PFSK-1 (cell line): ENCODE measurements at regions not wholly inside any gene's neighbourhood (a gene's known extent, or its start where the extent isn't known, plus 50 kb on each side); places are given as distances from the start of the nearest gene placed in this dataset.

Source experiments
- POLR2AphosphoS5 ChIP-seq: IDR thresholded peaks from 2 replicates; pipeline ENCODE4 v1.6.1; 2012; ENCODE audit warnings: low read depth, mild to moderate bottlenecking, control low read depth, low read length, moderate library complexity
- TAF1 ChIP-seq: IDR thresholded peaks from 2 replicates; pipeline ENCODE4 v1.6.1; 2012; ENCODE audit warnings: low read length, control low read depth, borderline replicate concordance; ENCODE audit not compliant: insufficient read depth
- TF ChIP-seq, protein P1 (sequence below), 2 experiments: IDR thresholded peaks; 2 replicates each; pipeline versions ENCODE4 v1.6.1 to v1.8.0; 2011 to 2012; ENCODE audit warnings: low read depth in 2 of 2, low read length in 2 of 2, control low read depth in 1 of 2, inconsistent platforms in 1 of 2, mild to moderate bottlenecking in 1 of 2, moderate library complexity in 1 of 2; ENCODE audit not compliant: insufficient read depth in 1 of 2

DNA sequence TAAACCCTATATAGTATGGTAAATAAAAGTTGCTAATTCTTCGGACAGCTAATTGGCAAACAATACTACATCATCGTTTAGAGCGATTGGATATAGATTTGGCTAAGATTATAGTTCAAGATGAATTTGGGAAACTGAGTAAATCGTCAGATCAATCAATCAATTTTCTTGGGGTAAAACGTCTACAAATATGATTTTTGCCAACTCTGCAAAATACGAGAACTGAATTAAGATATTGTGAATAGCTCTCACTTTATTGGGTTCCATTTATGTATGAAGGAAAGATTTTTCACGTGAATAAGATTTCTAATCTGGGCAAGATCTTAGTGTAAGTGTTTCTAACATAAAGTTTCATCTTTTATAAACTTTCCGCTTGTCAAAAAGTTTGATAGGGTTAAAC, 132.9 kb upstream of the AGR3 start:
- no peak for TF ChIP-seq POLR2AphosphoS5
- no peak for TF ChIP-seq TAF1
- TF ChIP-seq, protein P1, sequence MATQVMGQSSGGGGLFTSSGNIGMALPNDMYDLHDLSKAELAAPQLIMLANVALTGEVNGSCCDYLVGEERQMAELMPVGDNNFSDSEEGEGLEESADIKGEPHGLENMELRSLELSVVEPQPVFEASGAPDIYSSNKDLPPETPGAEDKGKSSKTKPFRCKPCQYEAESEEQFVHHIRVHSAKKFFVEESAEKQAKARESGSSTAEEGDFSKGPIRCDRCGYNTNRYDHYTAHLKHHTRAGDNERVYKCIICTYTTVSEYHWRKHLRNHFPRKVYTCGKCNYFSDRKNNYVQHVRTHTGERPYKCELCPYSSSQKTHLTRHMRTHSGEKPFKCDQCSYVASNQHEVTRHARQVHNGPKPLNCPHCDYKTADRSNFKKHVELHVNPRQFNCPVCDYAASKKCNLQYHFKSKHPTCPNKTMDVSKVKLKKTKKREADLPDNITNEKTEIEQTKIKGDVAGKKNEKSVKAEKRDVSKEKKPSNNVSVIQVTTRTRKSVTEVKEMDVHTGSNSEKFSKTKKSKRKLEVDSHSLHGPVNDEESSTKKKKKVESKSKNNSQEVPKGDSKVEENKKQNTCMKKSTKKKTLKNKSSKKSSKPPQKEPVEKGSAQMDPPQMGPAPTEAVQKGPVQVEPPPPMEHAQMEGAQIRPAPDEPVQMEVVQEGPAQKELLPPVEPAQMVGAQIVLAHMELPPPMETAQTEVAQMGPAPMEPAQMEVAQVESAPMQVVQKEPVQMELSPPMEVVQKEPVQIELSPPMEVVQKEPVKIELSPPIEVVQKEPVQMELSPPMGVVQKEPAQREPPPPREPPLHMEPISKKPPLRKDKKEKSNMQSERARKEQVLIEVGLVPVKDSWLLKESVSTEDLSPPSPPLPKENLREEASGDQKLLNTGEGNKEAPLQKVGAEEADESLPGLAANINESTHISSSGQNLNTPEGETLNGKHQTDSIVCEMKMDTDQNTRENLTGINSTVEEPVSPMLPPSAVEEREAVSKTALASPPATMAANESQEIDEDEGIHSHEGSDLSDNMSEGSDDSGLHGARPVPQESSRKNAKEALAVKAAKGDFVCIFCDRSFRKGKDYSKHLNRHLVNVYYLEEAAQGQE (IDR thresholded peaks at IDR 0.05; ENCODE audit: insufficient read depth in 1 of 2, low read depth in 2 of 2, low read length in 2 of 2), result no peak
